IPS-18c (cell line): ENCODE measurements at regions not wholly inside any gene's neighbourhood (a gene's known extent, or its start where the extent isn't known, plus 50 kb on each side); places are given as distances from the start of the nearest gene placed in this dataset.

Experiments
- H3K4me3 ChIP-seq: 2 replicates; pipeline ENCODE4 v1.7.0; 2013; ENCODE audit warnings: low read depth, mild to moderate bottlenecking, low read length, moderate library complexity; ENCODE audit not compliant: insufficient read depth
- H3K9me3 ChIP-seq: one replicate; pipeline ENCODE4 v1.6.1; 2013; ENCODE audit warnings: mild to moderate bottlenecking, low read length, moderate library complexity; ENCODE audit not compliant: control insufficient read depth, insufficient read depth

GRCh38 chr1:245046769-245047168, 108.0 kb upstream of the KIF26B start:
- Histone ChIP-seq H3K4me3 (no peak overlapping the region), H3K9me3 (no peaks in the 10 kb centered on the region)

GRCh38 chr1:245046315-245046714, 108.5 kb upstream of the KIF26B start:
- H3K4me3 ChIP-seq = no peak overlapping the region
- no peaks in the 10 kb centered on the region for H3K9me3 ChIP-seq

- no peak overlapping the region for H3K4me3 ChIP-seq
Measured at GRCh38 chr1:245045087-245045881, 109.5 kb upstream of the KIF26B start.

GRCh38 chr1:245043611-245043940, 111.2 kb upstream of the KIF26B start:
- H3K4me3 ChIP-seq = no peak overlapping the region
- no peaks in the 10 kb centered on the region for H3K9me3 ChIP-seq

More at GRCh38 chr1:245045087-245045881, 109.5 kb upstream of the KIF26B start:
- H3K9me3 ChIP-seq = no peaks in the 10 kb centered on the region

- no peaks in the 10 kb centered on the region for H3K9me3 ChIP-seq
Measured at GRCh38 chr1:245041058-245041698, 113.6 kb upstream of the KIF26B start.

GRCh38 chr1:245039196-245039595, 115.6 kb upstream of the KIF26B start:
- no peaks in the 10 kb centered on the region for H3K9me3 ChIP-seq
- H3K4me3 ChIP-seq = no peak overlapping the region

More at GRCh38 chr1:245041058-245041698, 113.6 kb upstream of the KIF26B start:
- H3K4me3 ChIP-seq = no peak overlapping the region

- H3K4me3 ChIP-seq = no peak overlapping the region
Measured at GRCh38 chr1:245036102-245036501, 118.7 kb upstream of the KIF26B start.

GRCh38 chr1:245031041-245031440, 123.7 kb upstream of the KIF26B start:
- no peak overlapping the region for H3K4me3 ChIP-seq
- no peaks in the 10 kb centered on the region for H3K9me3 ChIP-seq

More at GRCh38 chr1:245036102-245036501, 118.7 kb upstream of the KIF26B start:
- no peaks in the 10 kb centered on the region for H3K9me3 ChIP-seq

GRCh38 chr1:245026247-245026646, 128.5 kb upstream of the KIF26B start:
- no peak overlapping the region for H3K4me3 ChIP-seq
- peaks cover 4% of the 10 kb centered on the region for H3K9me3 ChIP-seq

- no peak overlapping the region for H3K4me3 ChIP-seq
- H3K9me3 ChIP-seq = peaks cover 4% of the 10 kb centered on the region
Measured at GRCh38 chr1:245025525-245025924, 129.3 kb upstream of the KIF26B start.

GRCh38 chr1:245023222-245023621, 131.6 kb upstream of the KIF26B start:
- Histone ChIP-seq H3K4me3 (no peak overlapping the region), H3K9me3 (peaks cover 7% of the 10 kb centered on the region)

GRCh38 chr1:245019910-245020486, 134.8 kb upstream of the KIF26B start:
- Histone ChIP-seq H3K9me3 (peaks cover 3% of the 10 kb centered on the region), H3K4me3 (no peak overlapping the region)

- Histone ChIP-seq H3K9me3 (peaks cover 3% of the 10 kb centered on the region), H3K4me3 (no peak overlapping the region)
Measured at GRCh38 chr1:245016700-245017099, 138.1 kb upstream of the KIF26B start.

- Histone ChIP-seq H3K9me3 (peaks cover 3% of the 10 kb centered on the region), H3K4me3 (no peak overlapping the region)
Measured at GRCh38 chr1:245015031-245015430, 139.8 kb upstream of the KIF26B start.

GRCh38 chr1:245014247-245015029, 140.3 kb upstream of the KIF26B start:
- H3K4me3 ChIP-seq = no peak overlapping the region
- no peaks in the 10 kb centered on the region for H3K9me3 ChIP-seq

GRCh38 chr1:245010018-245010614, 144.7 kb upstream of the KIF26B start:
- Histone ChIP-seq H3K4me3 (no peak overlapping the region), H3K9me3 (no peaks in the 10 kb centered on the region)

- H3K4me3 ChIP-seq = no peak overlapping the region
- H3K9me3 ChIP-seq = no peaks in the 10 kb centered on the region
Measured at GRCh38 chr1:245008761-245009160, 144.4 kb upstream of the HNRNPU start.
